Naive thymus-derived CD4-positive, alpha-beta T cell (primary cell): ENCODE measurements at regions not wholly inside any gene's neighbourhood (a gene's known extent, or its start where the extent isn't known, plus 50 kb on each side); places are given as distances from the start of the nearest gene placed in this dataset.

Experiments used
- ATAC-seq: fragments of 150-1000 bp; cut with Tn5 transposase; 2 replicates; pipeline ENCODE4 v1.10.0; 2021; ENCODE audit warnings: mild to moderate bottlenecking, moderate library complexity
- CTCF ChIA-PET: fragments of 350-600 bp; sonication (Branson Sonifier 250); formaldehyde crosslinking; loops from one replicate; lab custom pipeline; 2021; ENCODE audit warnings: antibody characterized with exemption; lab: Charles Lee
- POLR2A ChIA-PET: fragments of 350-600 bp; sonication (Branson Sonifier 250); formaldehyde crosslinking; loops from one replicate; lab custom pipeline; 2021; ENCODE audit warnings: antibody characterized with exemption, inconsistent platforms; lab: Charles Lee
- DNase-seq, 9 donors: peaks; one replicate each; pipeline versions ENCODE4 v3.0.0 to v3.0.0-alpha.2; 2020 to 2022; ENCODE audit warnings: mixed read lengths in 1 of 9
- H3K27ac ChIP-seq: one replicate; pipeline ENCODE4 v1.7.0; 2013; ENCODE audit warnings: mild to moderate bottlenecking, low read depth, low read length, moderate library complexity
- H3K27me3 ChIP-seq, 2 donors: one replicate each; pipeline ENCODE4 v1.7.0; 2013; ENCODE audit warnings: low read length in 2 of 2, mild to moderate bottlenecking in 2 of 2, moderate library complexity in 2 of 2; ENCODE audit not compliant: control insufficient read depth in 2 of 2, insufficient read depth in 2 of 2
- H3K36me3 ChIP-seq, 3 experiments: 1 replicate in 2 of 3; 2 replicates in 1 of 3; pipeline ENCODE4 v1.7.0; 2013; ENCODE audit warnings: low read length in 3 of 3, mild to moderate bottlenecking in 3 of 3, moderate library complexity in 1 of 3; ENCODE audit not compliant: insufficient read depth in 3 of 3, control insufficient read depth in 2 of 3
- H3K4me1 ChIP-seq, 2 donors: one replicate each; pipeline ENCODE4 v1.7.0; 2013; ENCODE audit warnings: low read length in 2 of 2, mild to moderate bottlenecking in 2 of 2, moderate library complexity in 1 of 2; ENCODE audit not compliant: control insufficient read depth in 2 of 2, insufficient read depth in 2 of 2
- H3K4me3 ChIP-seq: 2 replicates; pipeline ENCODE4 v1.7.0; 2013; ENCODE audit warnings: mild to moderate bottlenecking, low read length
- H3K9me3 ChIP-seq, 3 experiments: 1 replicate in 2 of 3; 2 replicates in 1 of 3; pipeline ENCODE4 v1.7.0; 2013; ENCODE audit warnings: low read length in 3 of 3; ENCODE audit not compliant: control insufficient read depth in 2 of 3
- H3K27ac Mint-ChIP-seq, 9 donors: one replicate each; pipeline ENCODE4 v1.8.0; 2020 to 2022; ENCODE audit warnings: mixed read lengths in 9 of 9, mild to moderate bottlenecking in 8 of 9, moderate library complexity in 5 of 9, inconsistent platforms in 2 of 9
- H3K27me3 Mint-ChIP-seq, 5 donors: one replicate each; pipeline ENCODE4 v1.8.0; 2021 to 2022; ENCODE audit warnings: mixed read lengths in 5 of 5, mild to moderate bottlenecking in 1 of 5
- H3K36me3 Mint-ChIP-seq, 5 donors: one replicate each; pipeline ENCODE4 v1.8.0; 2020 to 2022; ENCODE audit warnings: mixed read lengths in 5 of 5, mild to moderate bottlenecking in 3 of 5, inconsistent platforms in 1 of 5
- H3K4me1 Mint-ChIP-seq, 7 donors: one replicate each; pipeline ENCODE4 v1.8.0; 2020 to 2022; ENCODE audit warnings: mixed read lengths in 7 of 7, mild to moderate bottlenecking in 3 of 7, inconsistent platforms in 1 of 7
- H3K4me3 Mint-ChIP-seq, 10 donors: one replicate each; pipeline ENCODE4 v1.8.0; 2020 to 2022; ENCODE audit warnings: mild to moderate bottlenecking in 10 of 10, mixed read lengths in 10 of 10, moderate library complexity in 6 of 10, inconsistent platforms in 2 of 10
- H3K9me3 Mint-ChIP-seq, 11 donors: one replicate each; pipeline ENCODE4 v1.8.0; 2020 to 2022; ENCODE audit warnings: mixed read lengths in 11 of 11, mild to moderate bottlenecking in 4 of 11, inconsistent platforms in 1 of 11, moderate library complexity in 1 of 11
- intact Hi-C, 2 donors: fragments of 100-400 bp; cut with micrococcal nuclease; formaldehyde crosslinking; loops; one replicate each; pipeline ENCODE4 v1.15.1; 2023

GRCh38 chr11:37087650-37088572, 489.9 kb upstream of the RAG2 start:
- POLR2A ChIA-PET = no interaction called here
- no peak overlapping the region for H3K27ac Mint-ChIP-seq

GRCh38 chr11:37078521-37078920, 480.5 kb upstream of the RAG2 start:
- no peaks in the 10 kb centered on the region for H3K4me1 ChIP-seq
- no peak overlapping the region for H3K4me3 ChIP-seq
- DNase-seq (no peak), ATAC-seq (no peak)
- POLR2A ChIA-PET = no interaction called here
- Mint-ChIP-seq H3K27ac (no peak overlapping the region), H3K4me3 (no peak overlapping the region), H3K36me3 (no peaks in the 10 kb centered on the region), H3K9me3 (peaks cover 0 to 12% (median 7%) of the 10 kb centered on the region in 11 donors), H3K4me1 (no peaks in the 10 kb centered on the region), H3K27me3 (no peaks in the 10 kb centered on the region)
- H3K27ac ChIP-seq = no peak overlapping the region
- no peaks in the 10 kb centered on the region for H3K9me3 ChIP-seq
- H3K36me3 ChIP-seq = no peaks in the 10 kb centered on the region
- intact Hi-C loops = loop anchor here in 1 of 2 donors (10.0 kb wide), 1 partner anchor 56 kb away; no protein-coding TSS in a partner anchor
- CTCF ChIA-PET = no interaction called here
- no peaks in the 10 kb centered on the region for H3K27me3 ChIP-seq

More at GRCh38 chr11:37087650-37088572, 489.9 kb upstream of the RAG2 start:
- Mint-ChIP-seq H3K9me3 (peaks cover 0 to 4% (median 0%) of the 10 kb centered on the region in 11 donors), H3K27me3 (no peaks in the 10 kb centered on the region), H3K4me3 (no peak overlapping the region), H3K36me3 (no peaks in the 10 kb centered on the region), H3K4me1 (no peaks in the 10 kb centered on the region)
- Histone ChIP-seq H3K4me3 (no peak overlapping the region), H3K27ac (no peak overlapping the region), H3K9me3 (no peaks in the 10 kb centered on the region), H3K36me3 (no peaks in the 10 kb centered on the region), H3K27me3 (no peaks in the 10 kb centered on the region), H3K4me1 (no peaks in the 10 kb centered on the region)
- ATAC-seq (no peak), DNase-seq (no peak)
- CTCF ChIA-PET = no interaction called here
- intact Hi-C loops = no loop called here

- H3K9me3 ChIP-seq = no peaks in the 10 kb centered on the region
- no peaks in the 10 kb centered on the region for H3K36me3 ChIP-seq
- POLR2A ChIA-PET = no interaction called here
Measured at GRCh38 chr11:37076866-37077265, 478.8 kb upstream of the RAG2 start.

GRCh38 chr11:37072538-37073055, 474.6 kb upstream of the RAG2 start:
- Mint-ChIP-seq H3K27ac (no peak overlapping the region), H3K9me3 (peaks cover 0 to 7% (median 2%) of the 10 kb centered on the region in 11 donors), H3K4me1 (no peaks in the 10 kb centered on the region), H3K4me3 (no peak overlapping the region), H3K36me3 (no peaks in the 10 kb centered on the region), H3K27me3 (no peaks in the 10 kb centered on the region)
- ChIA-PET POLR2A (no interaction called here), CTCF (no interaction called here)
- Histone ChIP-seq H3K27ac (no peak overlapping the region), H3K36me3 (no peaks in the 10 kb centered on the region), H3K27me3 (no peaks in the 10 kb centered on the region), H3K4me1 (no peaks in the 10 kb centered on the region), H3K4me3 (no peak overlapping the region), H3K9me3 (no peaks in the 10 kb centered on the region)
- ATAC-seq = no peak
- DNase-seq = no peak
- intact Hi-C loops = loop anchor here in 1 of 2 donors (10.0 kb wide), 1 partner anchor 62 kb away; no protein-coding TSS in a partner anchor

More at GRCh38 chr11:37076866-37077265, 478.8 kb upstream of the RAG2 start:
- Mint-ChIP-seq H3K9me3 (peaks cover 0 to 9% (median 3%) of the 10 kb centered on the region in 11 donors), H3K36me3 (no peaks in the 10 kb centered on the region), H3K27me3 (no peaks in the 10 kb centered on the region), H3K4me1 (no peaks in the 10 kb centered on the region), H3K27ac (no peak overlapping the region), H3K4me3 (no peak overlapping the region)
- DNase-seq = no peak
- H3K27ac ChIP-seq = no peak overlapping the region
- H3K4me3 ChIP-seq = no peak overlapping the region
- H3K27me3 ChIP-seq = no peaks in the 10 kb centered on the region
- H3K4me1 ChIP-seq = no peaks in the 10 kb centered on the region
- CTCF ChIA-PET = no interaction called here
- ATAC-seq = no peak
- intact Hi-C loops = loop anchor here in 1 of 2 donors (10.0 kb wide), 1 partner anchor 58 kb away; no protein-coding TSS in a partner anchor

DNA sequence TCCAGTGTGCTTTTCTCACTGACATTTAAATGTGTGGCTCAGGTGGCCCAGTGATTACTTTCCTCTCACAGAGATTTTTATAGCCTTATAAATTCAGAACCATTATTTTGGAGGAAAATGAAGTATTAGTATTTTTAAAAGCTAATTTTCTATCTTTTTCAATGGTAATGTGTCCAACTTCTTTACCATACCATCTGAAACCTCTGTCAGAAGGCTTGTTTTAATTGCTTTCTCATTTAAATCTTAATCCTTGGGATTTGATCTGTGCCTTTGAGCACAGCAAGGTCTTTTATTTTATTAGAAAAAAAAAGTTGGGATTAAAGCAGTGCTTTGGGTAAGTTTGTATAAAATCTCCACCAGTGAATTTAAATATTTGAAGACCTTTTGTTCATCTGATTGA, 452.3 kb upstream of the RAG2 start:
- H3K36me3 ChIP-seq = no peaks in the 10 kb centered on the region
- no peaks in the 10 kb centered on the region for H3K9me3 ChIP-seq
- Mint-ChIP-seq H3K27me3 (no peaks in the 10 kb centered on the region), H3K9me3 (peaks cover 0 to 10% (median 0%) of the 10 kb centered on the region in 11 donors), H3K36me3 (no peaks in the 10 kb centered on the region), H3K4me3 (no peak overlapping the region), H3K27ac (no peak overlapping the region), H3K4me1 (no peaks in the 10 kb centered on the region)
- H3K27ac ChIP-seq = no peak overlapping the region
- POLR2A ChIA-PET = no interaction called here
- CTCF ChIA-PET = no interaction called here
- no peak overlapping the region for H3K4me3 ChIP-seq
- ATAC-seq = no peak
- intact Hi-C loops = no loop called here
- DNase-seq = no peak
- H3K4me1 ChIP-seq = no peaks in the 10 kb centered on the region
- no peaks in the 10 kb centered on the region for H3K27me3 ChIP-seq

GRCh38 chr11:37040921-37041320, 442.9 kb upstream of the RAG2 start:
- Mint-ChIP-seq H3K36me3 (no peaks in the 10 kb centered on the region), H3K4me3 (no peak overlapping the region), H3K27me3 (no peaks in the 10 kb centered on the region), H3K27ac (no peak overlapping the region), H3K9me3 (peaks cover 0 to 11% (median 4%) of the 10 kb centered on the region in 11 donors), H3K4me1 (no peaks in the 10 kb centered on the region)
- ATAC-seq (no peak), DNase-seq (no peak)
- Histone ChIP-seq H3K27me3 (no peaks in the 10 kb centered on the region), H3K4me1 (no peaks in the 10 kb centered on the region), H3K4me3 (no peak overlapping the region), H3K27ac (no peak overlapping the region), H3K9me3 (no peaks in the 10 kb centered on the region), H3K36me3 (no peaks in the 10 kb centered on the region)
- ChIA-PET CTCF (no interaction called here), POLR2A (no interaction called here)
- intact Hi-C loops = no loop called here
